ENCODE measurements at regions not wholly inside any gene's neighbourhood (a gene's known extent, or its start where the extent isn't known, plus 50 kb on each side); places are given as distances from the start of the nearest gene placed in this dataset.

GRCh38 chr13:109497917-109498316 lies 288.5 kb downstream of the IRS2 start:
- no peaks in the 10 kb centered on the region for H3K27me3 ChIP-seq (ENCODE audit: insufficient read depth, low read length)
- no peak overlapping the region for H3K4me3 ChIP-seq (ENCODE audit: low read depth, low read length)

GRCh38 chr13:109496216-109496615 lies 290.2 kb downstream of the IRS2 start:
- Histone ChIP-seq H3K4ac (ENCODE audit: low read depth, low read length) (no peak overlapping the region), H3K36me3 (ENCODE audit: control insufficient read depth in 1 of 2, insufficient read depth in 2 of 2, low read length in 2 of 2) (no peaks in the 10 kb centered on the region), H3K23ac (ENCODE audit: low read length) (no peak overlapping the region), H4K12ac (ENCODE audit: low read depth, low read length) (no peak overlapping the region), H4K8ac (ENCODE audit: low read depth, low read length) (no peak overlapping the region), H2AK5ac (ENCODE audit: low read length) (no peak overlapping the region), H3K14ac (ENCODE audit: low read length) (no peak overlapping the region), H3K79me1 (ENCODE audit: low read length) (no peaks in the 10 kb centered on the region), H3K9ac (ENCODE audit: low read length) (no peak overlapping the region), H2BK12ac (ENCODE audit: low read length) (no peak overlapping the region), H3K9me3 (ENCODE audit: insufficient read depth, low read depth, low read length) (no peaks in the 10 kb centered on the region), H2AFZ (ENCODE audit: insufficient read depth, low read length, poor library complexity) (no peak overlapping the region), H2BK5ac (ENCODE audit: low read depth, low read length, poor library complexity) (no peak overlapping the region), H3K4me1 (ENCODE audit: control insufficient read depth in 1 of 2, insufficient read depth in 2 of 2, low read length in 2 of 2) (no peaks in the 10 kb centered on the region), H3K27ac (ENCODE audit: low read depth, low read length) (no peak overlapping the region), H4K91ac (ENCODE audit: low read depth, low read length) (no peak overlapping the region), H3K4me3 (ENCODE audit: low read depth, low read length) (no peak overlapping the region), H3K18ac (ENCODE audit: low read length) (no peak overlapping the region), H3K4me2 (ENCODE audit: low read length) (no peak overlapping the region), H2BK120ac (ENCODE audit: insufficient read depth, low read length, poor library complexity) (no peak overlapping the region), H3K79me2 (ENCODE audit: control insufficient read depth, insufficient read depth, low read length, poor library complexity) (no peaks in the 10 kb centered on the region), H3K27me3 (ENCODE audit: insufficient read depth, low read length) (no peaks in the 10 kb centered on the region)
- WGBS (ENCODE audit: extremely low coverage, insufficient coverage, insufficient read length), result no CpG with 5 or more reads among the region's 7 CpGs
- DNase-seq, result no peak

More at GRCh38 chr13:109497917-109498316, 288.5 kb downstream of the IRS2 start:
- Histone ChIP-seq H3K18ac (ENCODE audit: low read length) (no peak overlapping the region), H3K23ac (ENCODE audit: low read length) (no peak overlapping the region), H2AFZ (ENCODE audit: insufficient read depth, low read length, poor library complexity) (no peak overlapping the region), H3K4ac (ENCODE audit: low read depth, low read length) (no peak overlapping the region), H3K27ac (ENCODE audit: low read depth, low read length) (no peak overlapping the region), H4K12ac (ENCODE audit: low read depth, low read length) (no peak overlapping the region), H3K36me3 (ENCODE audit: control insufficient read depth in 1 of 2, insufficient read depth in 2 of 2, low read length in 2 of 2) (no peaks in the 10 kb centered on the region), H3K14ac (ENCODE audit: low read length) (no peak overlapping the region), H2BK5ac (ENCODE audit: low read depth, low read length, poor library complexity) (no peak overlapping the region), H3K4me1 (ENCODE audit: control insufficient read depth in 1 of 2, insufficient read depth in 2 of 2, low read length in 2 of 2) (no peaks in the 10 kb centered on the region), H2AK5ac (ENCODE audit: low read length) (no peak overlapping the region), H3K79me1 (ENCODE audit: low read length) (no peaks in the 10 kb centered on the region), H2BK12ac (ENCODE audit: low read length) (no peak overlapping the region), H3K9me3 (ENCODE audit: insufficient read depth, low read depth, low read length) (no peaks in the 10 kb centered on the region), H3K79me2 (ENCODE audit: control insufficient read depth, insufficient read depth, low read length, poor library complexity) (no peaks in the 10 kb centered on the region), H4K91ac (ENCODE audit: low read depth, low read length) (no peak overlapping the region), H3K9ac (ENCODE audit: low read length) (no peak overlapping the region), H4K8ac (ENCODE audit: low read depth, low read length) (no peak overlapping the region), H3K4me2 (ENCODE audit: low read length) (no peak overlapping the region), H2BK120ac (ENCODE audit: insufficient read depth, low read length, poor library complexity) (no peak overlapping the region)
- DNase-seq, result no peak
- no CpG with 5 or more reads among the region's 10 CpGs for WGBS (ENCODE audit: extremely low coverage, insufficient coverage, insufficient read length)

GRCh38 chr13:109494925-109495369 lies 291.4 kb downstream of the IRS2 start:
- Histone ChIP-seq H4K12ac (ENCODE audit: low read depth, low read length) (no peak overlapping the region), H3K4me3 (ENCODE audit: low read depth, low read length) (no peak overlapping the region), H2AFZ (ENCODE audit: insufficient read depth, low read length, poor library complexity) (no peak overlapping the region), H2BK12ac (ENCODE audit: low read length) (no peak overlapping the region), H3K14ac (ENCODE audit: low read length) (no peak overlapping the region), H3K27ac (ENCODE audit: low read depth, low read length) (no peak overlapping the region), H3K18ac (ENCODE audit: low read length) (no peak overlapping the region), H3K79me1 (ENCODE audit: low read length) (no peaks in the 10 kb centered on the region), H3K36me3 (ENCODE audit: control insufficient read depth in 1 of 2, insufficient read depth in 2 of 2, low read length in 2 of 2) (no peaks in the 10 kb centered on the region), H4K8ac (ENCODE audit: low read depth, low read length) (no peak overlapping the region), H3K4me2 (ENCODE audit: low read length) (no peak overlapping the region), H3K79me2 (ENCODE audit: control insufficient read depth, insufficient read depth, low read length, poor library complexity) (no peaks in the 10 kb centered on the region), H3K9ac (ENCODE audit: low read length) (no peak overlapping the region), H3K4me1 (ENCODE audit: control insufficient read depth in 1 of 2, insufficient read depth in 2 of 2, low read length in 2 of 2) (no peaks in the 10 kb centered on the region), H2BK5ac (ENCODE audit: low read depth, low read length, poor library complexity) (no peak overlapping the region), H2AK5ac (ENCODE audit: low read length) (no peak overlapping the region), H2BK120ac (ENCODE audit: insufficient read depth, low read length, poor library complexity) (no peak overlapping the region), H3K4ac (ENCODE audit: low read depth, low read length) (no peak overlapping the region), H3K23ac (ENCODE audit: low read length) (no peak overlapping the region), H3K27me3 (ENCODE audit: insufficient read depth, low read length) (no peaks in the 10 kb centered on the region), H3K9me3 (ENCODE audit: insufficient read depth, low read depth, low read length) (no peaks in the 10 kb centered on the region), H4K91ac (ENCODE audit: low read depth, low read length) (no peak overlapping the region)
- DNase-seq, result peak in 1 of 2 donors; percentile 6
- no CpG with 5 or more reads among the region's 9 CpGs for WGBS (ENCODE audit: extremely low coverage, insufficient coverage, insufficient read length)

GRCh38 chr13:109485136-109485794 lies 301.1 kb downstream of the IRS2 start:
- no peak overlapping the region for H3K4ac ChIP-seq (ENCODE audit: low read depth, low read length)
- no peak overlapping the region for H4K91ac ChIP-seq (ENCODE audit: low read depth, low read length)
- no peak overlapping the region for H3K18ac ChIP-seq (ENCODE audit: low read length)
- H3K14ac ChIP-seq (ENCODE audit: low read length), result no peak overlapping the region
- WGBS (ENCODE audit: extremely low coverage, insufficient coverage, insufficient read length), result no CpG with 5 or more reads among the region's 13 CpGs
- no peaks in the 10 kb centered on the region for H3K27me3 ChIP-seq (ENCODE audit: insufficient read depth, low read length)
- H2AFZ ChIP-seq (ENCODE audit: insufficient read depth, low read length, poor library complexity), result no peak overlapping the region
- H3K27ac ChIP-seq (ENCODE audit: low read depth, low read length), result no peak overlapping the region
- no peaks in the 10 kb centered on the region for H3K79me1 ChIP-seq (ENCODE audit: low read length)
- no peaks in the 10 kb centered on the region for H3K79me2 ChIP-seq (ENCODE audit: control insufficient read depth, insufficient read depth, low read length, poor library complexity)
- no peaks in the 10 kb centered on the region for H3K4me1 ChIP-seq (ENCODE audit: control insufficient read depth in 1 of 2, insufficient read depth in 2 of 2, low read length in 2 of 2)
- no peak overlapping the region for H3K4me2 ChIP-seq (ENCODE audit: low read length)
- no peak overlapping the region for H2BK120ac ChIP-seq (ENCODE audit: insufficient read depth, low read length, poor library complexity)
- no peak overlapping the region for H2BK5ac ChIP-seq (ENCODE audit: low read depth, low read length, poor library complexity)
- no peak overlapping the region for H3K9ac ChIP-seq (ENCODE audit: low read length)
- H3K36me3 ChIP-seq (ENCODE audit: control insufficient read depth in 1 of 2, insufficient read depth in 2 of 2, low read length in 2 of 2), result no peaks in the 10 kb centered on the region
- H4K12ac ChIP-seq (ENCODE audit: low read depth, low read length), result no peak overlapping the region
- no peak overlapping the region for H4K8ac ChIP-seq (ENCODE audit: low read depth, low read length)
- H3K23ac ChIP-seq (ENCODE audit: low read length), result no peak overlapping the region
- no peak overlapping the region for H3K4me3 ChIP-seq (ENCODE audit: low read depth, low read length)
- DNase-seq, result no peak
- H2BK12ac ChIP-seq (ENCODE audit: low read length), result no peak overlapping the region
- H3K9me3 ChIP-seq (ENCODE audit: insufficient read depth, low read depth, low read length), result no peaks in the 10 kb centered on the region
- no peak overlapping the region for H2AK5ac ChIP-seq (ENCODE audit: low read length)

All from trophoblast cell (in vitro differentiated cells and primary cell).